HG03521 (cell line): ENCODE measurements at regions not wholly inside any gene's neighbourhood (a gene's known extent, or its start where the extent isn't known, plus 50 kb on each side); places are given as distances from the start of the nearest gene placed in this dataset.
"Not testable (repeated sequence)": the region's sequence is repeated elsewhere in the genome, so short reads cannot be mapped to it uniquely, and the experiment has no call there.

ENCODE experiments used
- ATAC-seq: cut with Tn5 transposase; IDR thresholded peaks from one replicate; pipeline ENCODE4 v1.9.1; 2021; ENCODE audit warnings: mild to moderate bottlenecking, moderate library complexity; ENCODE audit not compliant: unreplicated experiment

DNA sequence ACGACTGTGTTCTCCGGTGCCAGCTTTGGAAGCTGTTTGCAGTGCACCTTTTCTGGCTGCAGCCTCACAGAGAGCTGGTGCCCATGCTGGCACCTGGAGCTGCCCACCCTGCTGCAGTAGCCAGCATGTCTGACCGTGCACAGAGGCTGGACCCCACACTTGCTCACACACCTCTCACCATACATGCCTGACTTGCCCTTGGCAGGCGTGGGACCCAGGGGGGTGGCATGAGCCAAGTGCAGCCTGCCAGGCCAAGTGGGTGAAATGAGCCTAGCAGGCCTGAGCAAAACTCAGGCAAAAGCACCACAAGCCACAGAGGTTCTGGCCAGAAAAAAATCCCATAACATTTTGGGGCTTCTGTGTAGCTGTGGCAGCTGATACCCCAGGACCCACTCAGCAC lies 258.8 kb downstream of the XPNPEP1 start:
- no peak for ATAC-seq

DNA sequence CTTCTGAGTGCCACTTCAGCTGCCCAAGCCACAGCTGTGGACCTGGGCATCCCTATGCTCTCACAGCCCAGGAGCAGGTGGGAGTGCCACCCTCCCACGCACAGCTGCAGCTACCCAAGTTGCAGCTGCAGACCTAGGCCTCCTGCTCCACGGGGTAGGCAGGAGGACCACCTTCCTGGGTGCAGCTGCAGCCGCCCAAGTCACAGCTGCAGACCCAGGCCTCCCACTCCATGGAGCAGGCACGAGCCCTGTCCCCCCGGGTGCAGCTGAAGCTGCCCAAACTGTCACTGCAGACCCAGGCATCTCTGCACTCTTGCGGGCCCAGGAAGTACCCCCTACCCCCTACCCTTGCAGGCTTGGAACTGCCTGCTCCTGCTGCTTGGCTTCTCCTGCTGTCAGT lies 260.2 kb downstream of the XPNPEP1 start:
- no peak for ATAC-seq

DNA sequence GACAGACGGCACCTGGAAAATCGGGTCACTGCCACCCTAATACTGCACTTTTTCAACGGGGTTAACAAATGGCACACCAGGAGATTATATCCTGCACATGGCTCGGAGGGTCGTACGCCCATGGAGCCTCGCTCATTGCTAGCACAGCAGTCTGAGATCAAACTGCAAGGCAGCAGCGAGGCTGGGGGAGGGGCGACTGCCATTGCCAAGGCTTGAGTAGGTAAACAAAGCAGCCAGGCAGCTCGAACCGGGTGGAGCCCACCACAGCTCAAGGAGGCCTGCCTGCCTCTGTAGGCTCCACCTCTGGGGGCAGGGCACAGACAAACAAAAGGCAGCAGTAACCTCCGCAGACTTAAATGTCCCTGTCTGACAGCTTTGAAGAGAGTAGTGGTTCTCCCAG lies 270.7 kb downstream of the XPNPEP1 start:
- not testable (repeated sequence) for ATAC-seq

DNA sequence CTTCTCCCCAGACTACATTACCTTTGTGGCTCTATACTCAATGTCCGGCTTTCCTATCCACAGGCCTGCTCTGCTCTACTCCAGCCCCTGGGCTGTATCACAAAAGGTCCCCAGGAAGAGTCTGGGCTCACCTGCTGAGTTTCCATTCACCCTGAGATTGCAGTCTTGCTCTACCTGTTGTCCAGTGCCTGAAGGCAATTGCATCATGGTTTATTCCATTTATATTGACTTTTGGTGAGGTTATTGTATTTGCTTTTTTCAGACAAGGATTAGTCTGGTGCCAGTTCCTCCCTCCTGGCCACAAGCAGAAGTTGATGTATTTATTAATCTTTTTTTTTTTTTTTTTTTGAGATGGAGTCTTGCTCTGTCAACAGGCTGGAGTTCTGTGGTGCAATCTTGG lies 273.1 kb downstream of the XPNPEP1 start:
- no peak for ATAC-seq

DNA sequence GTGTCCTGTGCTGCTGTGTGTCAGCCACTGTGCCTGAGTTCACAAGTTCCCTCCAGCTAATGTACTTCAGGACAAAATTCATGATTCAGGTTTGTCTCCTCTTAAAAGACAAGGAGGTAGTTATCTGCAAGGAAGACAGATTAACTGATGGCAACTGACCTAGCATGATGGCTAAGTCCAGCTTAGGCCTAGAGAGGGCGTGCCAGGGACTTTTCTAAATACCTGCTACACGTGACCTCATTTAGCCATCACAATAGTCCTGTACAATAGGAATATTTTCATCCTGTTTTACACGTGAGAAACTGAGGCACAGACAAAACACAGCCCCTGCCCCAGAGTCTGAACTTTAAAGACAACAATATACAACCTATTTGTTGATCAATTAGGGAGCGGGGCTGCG lies 275.7 kb downstream of the XPNPEP1 start:
- ATAC-seq = no peak

DNA sequence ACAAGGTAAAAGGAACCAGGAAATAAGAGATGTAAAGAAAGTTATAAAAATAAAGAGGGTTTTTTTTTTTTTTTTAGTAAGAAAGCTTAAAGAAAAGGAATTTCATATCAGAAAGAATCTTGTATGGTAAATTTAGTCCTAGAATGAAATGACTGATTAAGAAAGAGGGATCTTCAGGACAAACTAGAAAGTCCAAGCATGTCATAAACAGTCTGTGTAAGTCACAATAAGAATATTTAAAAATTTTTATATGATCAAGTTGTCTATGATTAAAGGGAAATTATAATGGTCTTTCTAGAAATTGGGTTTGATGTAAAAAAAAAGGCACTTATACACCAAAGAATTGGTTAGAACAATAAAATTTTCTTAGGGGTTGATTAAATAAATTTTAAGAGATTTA lies 289.5 kb downstream of the XPNPEP1 start:
- no peak for ATAC-seq

DNA sequence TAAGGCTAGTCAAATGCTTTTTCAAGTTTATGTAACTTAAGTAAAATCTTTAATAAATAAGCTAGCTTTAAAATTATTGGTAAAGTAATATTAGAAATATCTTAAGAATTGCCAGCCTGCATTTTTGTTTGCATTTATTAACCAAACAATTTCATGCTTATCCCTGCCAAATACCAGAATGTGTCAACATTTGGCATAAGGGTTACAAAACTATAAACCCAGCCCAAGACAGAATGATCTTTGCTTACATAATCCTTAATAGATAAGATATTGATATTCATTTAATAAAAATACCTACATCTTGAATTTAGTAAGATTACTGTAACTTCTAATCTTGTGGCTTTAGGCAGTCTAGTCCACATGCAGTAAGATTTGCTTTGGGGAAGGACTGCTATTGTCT lies 290.3 kb downstream of the XPNPEP1 start:
- not testable (repeated sequence) for ATAC-seq

DNA sequence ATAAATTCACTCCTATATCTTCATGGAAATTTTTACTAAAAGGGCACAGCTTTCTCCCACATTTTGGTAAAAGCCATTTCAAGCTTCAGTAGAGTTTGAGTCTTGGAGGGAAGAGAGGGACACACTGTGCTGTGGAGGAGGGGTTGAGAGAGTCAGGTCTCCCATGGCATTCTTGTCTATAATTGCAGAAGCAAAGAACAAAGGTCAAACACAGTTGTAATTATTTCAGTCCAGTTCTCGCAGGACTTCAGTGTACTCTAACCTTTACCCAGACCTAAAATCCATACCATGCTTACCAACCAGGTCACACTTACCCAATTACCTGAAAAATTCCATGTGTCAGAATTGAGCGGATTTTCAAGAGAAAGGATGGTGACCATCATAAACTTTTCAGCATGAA lies 298.4 kb downstream of the XPNPEP1 start:
- ATAC-seq = no peak

DNA sequence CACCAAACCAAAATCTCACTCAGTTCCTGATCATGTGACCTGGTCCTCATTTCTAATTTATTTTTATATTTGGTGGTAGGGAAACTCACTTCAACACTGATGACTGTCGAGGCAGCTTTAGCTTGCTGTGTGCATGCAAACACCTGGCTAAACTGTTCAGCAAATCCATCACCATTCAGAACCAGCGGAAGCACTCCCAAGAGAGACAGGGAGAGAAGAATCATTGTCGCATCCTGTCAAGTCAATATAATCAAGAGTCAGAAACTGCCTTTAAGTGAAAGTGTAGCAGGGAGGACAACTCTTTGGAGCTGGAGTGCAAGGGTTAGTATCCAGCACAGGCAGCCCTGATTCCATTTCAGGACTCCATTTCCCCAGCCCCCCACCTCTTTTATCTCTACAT lies 300.7 kb downstream of the XPNPEP1 start:
- no peak for ATAC-seq

DNA sequence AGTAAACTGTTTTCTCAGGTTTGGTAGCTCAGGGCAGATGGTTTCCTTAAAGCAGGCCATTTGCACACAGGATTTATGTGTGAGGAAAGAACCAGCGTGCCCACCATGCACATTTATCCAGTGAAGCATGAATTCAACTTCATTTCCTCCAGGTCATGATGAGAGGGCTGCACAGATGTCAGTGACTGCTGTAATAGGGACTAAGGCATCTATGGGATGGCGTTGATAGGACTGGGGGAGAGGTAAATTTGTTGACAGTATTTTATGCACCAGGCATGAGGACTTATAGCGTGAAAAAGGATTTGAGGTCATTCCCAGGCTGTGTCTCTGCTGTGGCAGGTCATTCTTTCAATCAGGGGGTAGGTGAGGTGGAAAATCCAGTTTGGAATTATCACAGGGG lies 302.9 kb downstream of the XPNPEP1 start:
- ATAC-seq = no peak

DNA sequence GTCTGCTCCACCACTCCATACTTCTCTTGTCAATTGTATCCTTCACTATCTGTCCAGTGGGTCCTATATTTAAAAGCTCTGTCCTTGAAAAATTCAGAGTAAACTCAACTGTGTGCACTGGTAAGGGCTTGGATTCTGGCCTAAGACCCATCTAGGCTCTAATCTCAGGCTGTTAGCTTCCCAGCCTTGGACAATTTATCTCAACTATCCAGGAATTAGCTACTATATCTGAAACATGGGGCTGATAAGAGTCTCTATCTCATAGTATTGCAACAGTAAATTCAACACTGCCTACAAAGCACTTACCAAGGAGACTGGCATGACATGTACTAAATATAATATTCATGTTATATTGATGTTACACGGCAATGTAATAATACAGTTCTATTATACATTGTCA lies 303.4 kb downstream of the XPNPEP1 start:
- no peak for ATAC-seq

DNA sequence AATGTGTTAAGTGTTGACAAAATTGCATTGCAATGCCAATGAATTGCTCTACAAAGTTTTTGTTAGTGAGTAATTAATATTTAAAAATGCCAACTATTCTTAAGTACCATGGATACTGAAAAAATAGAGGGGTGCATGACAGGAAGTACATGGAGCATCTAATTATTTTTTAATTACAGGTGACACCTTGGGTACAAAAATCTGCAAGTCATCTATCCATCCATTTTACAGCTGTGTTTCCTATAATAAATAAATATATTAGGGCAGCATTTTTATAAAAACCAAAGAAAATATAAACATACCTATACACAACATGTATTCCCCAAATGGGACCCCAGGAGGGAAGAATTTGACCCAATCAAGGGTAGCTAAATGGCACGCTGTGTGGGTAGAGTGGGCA lies 304.6 kb downstream of the XPNPEP1 start:
- no peak for ATAC-seq

DNA sequence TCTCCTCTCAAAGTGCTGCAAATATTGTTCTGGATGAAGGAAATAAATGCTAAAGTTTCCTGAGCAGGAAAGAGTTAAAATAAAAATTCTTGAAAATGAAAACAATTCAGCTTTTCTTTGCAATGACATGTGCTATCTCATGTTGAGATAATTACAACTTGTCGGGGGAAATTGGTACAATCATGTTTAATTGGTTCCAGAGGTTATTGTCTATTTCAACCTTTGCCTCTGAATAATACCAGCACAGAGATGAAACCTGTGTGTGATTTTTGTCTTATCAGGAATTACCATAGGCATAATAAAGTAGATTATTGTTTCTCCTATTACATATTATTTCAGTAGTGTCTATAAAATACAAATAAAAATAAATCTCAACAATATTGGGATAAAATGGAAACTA lies 305.0 kb downstream of the XPNPEP1 start:
- no peak for ATAC-seq

DNA sequence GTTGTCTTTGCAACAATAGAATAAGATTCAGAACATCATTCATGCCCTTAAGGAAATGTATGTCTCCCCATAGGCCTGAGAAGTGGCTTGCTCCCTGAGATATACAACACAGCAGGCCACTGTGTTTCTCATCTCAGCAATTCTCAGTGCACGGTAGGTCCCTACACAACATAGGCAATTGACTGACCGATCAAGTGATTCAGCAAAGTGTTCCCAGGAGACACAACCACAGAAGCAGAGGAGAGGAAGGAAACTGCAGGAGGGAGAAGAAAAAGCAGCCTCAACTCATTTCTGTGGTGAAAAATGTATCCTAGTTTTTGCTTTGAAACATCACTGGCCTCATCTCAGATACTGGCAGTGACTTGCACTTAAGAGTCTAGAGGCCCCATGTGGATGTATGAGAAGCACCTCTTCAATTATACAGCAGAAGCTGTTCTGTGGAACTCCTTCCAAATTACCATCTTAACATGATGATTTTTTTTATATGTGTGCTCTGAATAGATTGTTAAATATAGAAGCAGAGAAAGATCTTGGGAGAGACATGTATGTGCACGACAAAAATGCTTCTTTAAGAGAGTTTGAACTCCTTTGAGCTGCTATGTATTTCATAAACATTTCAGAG lies 306.8 kb downstream of the XPNPEP1 start:
- no peak for ATAC-seq

DNA sequence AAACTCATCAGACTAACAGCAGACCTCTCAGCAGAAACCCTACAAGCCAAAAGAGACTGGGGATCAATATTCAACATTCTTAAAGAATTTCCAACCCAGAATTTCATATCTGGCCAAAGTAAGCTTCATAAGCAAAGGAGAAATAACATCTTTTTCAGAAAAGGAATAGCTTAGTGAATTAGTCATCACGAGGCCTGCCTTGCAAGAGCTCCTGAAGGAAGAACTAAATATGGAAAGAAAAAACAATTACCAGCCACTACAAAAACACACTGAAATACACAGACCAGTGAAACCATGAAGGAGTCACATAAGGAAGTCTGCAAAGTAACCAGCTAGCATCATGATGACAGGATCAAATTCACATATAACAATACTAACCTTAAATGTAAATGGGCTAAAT lies 328.0 kb downstream of the XPNPEP1 start:
- ATAC-seq = not testable (repeated sequence)

DNA sequence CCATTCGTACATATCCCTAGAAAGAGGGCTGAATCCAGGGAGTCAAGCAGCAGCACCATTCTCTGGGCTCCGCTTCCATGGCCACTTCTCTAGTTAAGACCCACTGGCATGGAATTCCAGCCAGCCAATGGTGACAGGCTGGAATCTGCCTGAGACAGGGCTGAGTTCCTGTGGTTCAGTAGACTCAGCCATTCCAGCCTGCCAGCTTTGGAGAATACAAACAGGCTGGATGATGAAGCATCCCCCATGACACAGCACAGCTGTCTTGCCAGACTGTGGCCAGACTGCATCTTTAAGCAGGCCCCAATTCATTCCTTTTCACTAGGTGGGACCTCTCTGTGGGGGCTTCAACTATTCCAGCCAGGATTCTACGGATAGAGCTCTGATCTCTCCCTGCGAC lies 329.6 kb downstream of the XPNPEP1 start:
- ATAC-seq = no peak

DNA sequence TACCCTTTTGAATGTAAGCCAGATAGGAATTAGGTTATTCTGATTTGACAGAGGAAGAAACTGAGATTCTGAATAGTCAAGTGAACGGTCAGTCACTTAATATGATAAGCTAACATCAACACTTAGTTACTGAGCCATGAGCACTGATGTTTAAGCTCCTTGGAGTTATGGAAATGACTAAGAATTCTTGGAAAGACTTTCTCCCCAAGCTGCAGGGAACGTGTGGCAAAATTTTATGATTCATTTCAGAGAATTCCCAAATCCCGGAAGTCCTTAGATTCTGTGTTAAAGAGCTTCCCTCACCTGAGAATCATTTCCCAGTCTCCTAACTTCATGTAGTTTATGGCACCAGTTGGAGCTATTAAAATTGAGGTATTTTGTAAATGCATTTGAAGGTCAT lies 330.9 kb downstream of the XPNPEP1 start:
- ATAC-seq = no peak

DNA sequence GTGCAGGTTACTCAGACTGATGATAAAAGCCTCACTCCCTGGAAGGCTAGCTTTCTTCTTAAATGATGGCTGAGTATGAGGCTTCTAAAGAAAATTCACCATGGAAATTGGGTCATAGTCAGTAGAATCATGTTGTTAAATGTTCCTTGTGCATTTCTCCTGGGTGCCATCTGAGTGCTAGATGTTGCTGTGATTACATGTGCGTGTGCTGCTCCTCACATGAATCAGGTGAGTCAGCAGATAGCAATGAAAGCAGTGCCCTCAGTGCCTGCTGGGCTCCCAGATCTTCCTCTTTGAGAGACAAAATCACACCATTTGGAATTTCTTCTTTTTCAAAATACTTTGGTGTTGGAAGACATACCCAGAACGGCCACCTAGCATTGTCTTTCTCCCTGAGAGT lies 331.7 kb downstream of the XPNPEP1 start:
- ATAC-seq = no peak

DNA sequence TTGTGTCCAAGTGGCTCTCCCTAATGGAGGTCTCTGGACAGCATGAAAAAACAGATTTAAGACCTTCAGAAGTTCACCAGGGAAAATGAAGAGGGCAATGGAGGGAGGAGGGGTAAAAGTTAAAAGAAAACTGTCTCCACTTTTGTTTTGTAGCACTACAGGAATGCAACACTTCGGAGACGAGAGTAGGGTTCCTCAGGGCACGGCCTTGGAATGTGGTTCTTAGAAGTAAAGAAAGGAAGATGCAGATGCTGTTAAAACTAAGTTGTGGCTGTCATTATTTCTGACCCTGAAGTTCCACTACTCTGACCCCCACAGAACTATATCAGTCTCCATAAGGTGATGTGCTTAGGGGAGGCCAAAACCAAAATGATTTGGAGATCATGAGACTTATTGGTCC lies 335.1 kb downstream of the XPNPEP1 start:
- no peak for ATAC-seq

DNA sequence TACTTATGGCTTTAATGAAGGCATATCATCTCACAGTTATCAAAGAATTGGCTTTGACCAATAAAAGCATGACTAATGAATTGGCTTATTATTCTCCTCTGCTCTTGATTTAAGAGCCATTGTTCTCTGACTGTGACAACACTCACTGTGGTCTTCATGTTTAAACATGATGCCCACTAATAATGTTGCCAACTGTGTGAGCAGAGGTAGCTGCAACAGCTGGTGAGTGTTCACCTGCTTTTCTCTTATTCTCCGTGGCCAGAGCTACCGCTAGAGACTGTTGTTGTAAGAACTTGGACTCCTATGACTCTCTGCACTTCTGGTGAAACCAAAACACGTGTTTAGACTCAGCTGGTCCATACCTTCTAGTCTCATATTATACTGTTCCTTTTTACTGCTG lies 335.9 kb downstream of the XPNPEP1 start:
- ATAC-seq = no peak

DNA sequence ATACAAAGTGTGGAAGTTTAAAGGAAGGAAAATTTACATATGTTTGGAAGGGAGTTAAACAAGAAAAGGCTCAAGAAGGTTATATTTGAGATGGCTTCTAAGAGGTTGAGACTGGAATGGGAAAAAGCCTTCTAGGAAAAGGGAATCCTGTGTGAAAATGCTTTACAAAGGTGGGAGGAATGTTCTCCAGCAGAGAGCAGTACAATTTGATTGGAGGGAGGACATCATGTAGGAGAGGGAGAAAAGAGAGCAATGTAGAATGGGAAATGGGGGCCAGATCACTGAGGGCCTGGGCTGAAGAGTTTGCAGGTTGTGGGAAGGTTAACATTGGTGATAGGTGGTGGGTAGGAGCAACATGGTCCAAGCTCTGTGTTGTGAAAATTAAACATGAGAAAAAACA lies 366.9 kb downstream of the XPNPEP1 start:
- ATAC-seq = no peak

DNA sequence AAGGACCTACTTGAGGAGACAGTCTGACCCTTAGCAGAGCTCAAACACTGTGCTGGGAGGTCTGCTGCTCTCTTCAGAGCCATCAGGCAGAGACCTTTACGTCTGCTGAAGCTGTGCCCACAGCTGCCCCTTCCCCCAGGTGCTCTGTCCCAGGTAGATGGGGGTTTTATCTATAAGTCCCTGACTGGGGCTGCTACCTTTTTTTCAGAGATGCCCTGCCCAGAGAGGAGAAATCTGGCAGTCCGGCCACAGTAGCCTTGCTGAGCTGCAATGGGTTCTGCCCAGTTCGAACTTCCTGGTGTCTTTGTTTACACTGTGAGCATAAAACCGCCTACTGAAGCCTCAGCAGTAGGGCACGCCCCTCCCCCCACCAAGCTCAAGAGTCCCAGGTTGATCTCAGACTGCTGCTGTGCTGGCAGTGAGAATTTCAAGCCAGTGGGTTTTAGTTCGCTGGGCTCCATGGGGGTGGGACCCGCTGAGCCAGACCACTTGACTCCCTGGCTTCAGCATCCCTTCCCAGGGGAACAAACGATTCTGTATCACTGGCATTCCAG lies 381.2 kb downstream of the XPNPEP1 start:
- not testable (repeated sequence) for ATAC-seq

DNA sequence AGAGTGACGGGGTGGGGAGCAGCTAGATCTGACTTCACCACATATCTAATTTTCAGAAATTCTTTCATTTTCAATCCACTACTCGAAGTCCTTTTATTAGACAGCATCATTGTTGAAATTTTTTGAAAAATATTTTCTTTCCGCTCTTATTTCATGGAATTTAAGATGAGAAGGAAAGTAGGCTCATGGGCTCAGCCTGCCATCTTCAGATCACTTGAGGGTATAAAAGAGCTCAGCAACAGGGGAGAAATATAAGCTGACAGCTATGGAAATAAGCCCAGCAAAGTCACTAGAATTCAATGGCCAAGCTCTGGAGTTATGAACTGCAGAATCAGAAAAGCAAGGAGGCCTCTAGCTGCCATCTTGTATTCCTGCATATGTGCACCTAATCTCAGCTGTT lies 389.1 kb downstream of the XPNPEP1 start:
- no peak for ATAC-seq
